CD4-positive, alpha-beta T cell (primary cell): ENCODE measurements at regions not wholly inside any gene's neighbourhood (a gene's known extent, or its start where the extent isn't known, plus 50 kb on each side); places are given as distances from the start of the nearest gene placed in this dataset.

Source experiments
- ATAC-seq: fragments of 200-7000 bp; cut with Tn5 transposase; one replicate; pipeline ENCODE4 v1.10.0; 2022; ENCODE audit warnings: mild to moderate bottlenecking; ENCODE audit not compliant: poor library complexity
- CTCF ChIA-PET: fragments of 350-600 bp; sonication (Branson Sonifier 250); formaldehyde crosslinking; loops from one replicate; lab custom pipeline; 2021; ENCODE audit warnings: antibody characterized with exemption, inconsistent platforms; lab: Charles Lee
- POLR2A ChIA-PET: fragments of 350-600 bp; sonication (Branson Sonifier 250); formaldehyde crosslinking; loops from one replicate; lab custom pipeline; 2021; ENCODE audit warnings: antibody characterized with exemption, inconsistent platforms; lab: Charles Lee
- DNase-seq, 14 experiments: peaks; one replicate each; pipeline ENCODE4 v3.0.0-alpha.2; 2013 to 2020; ENCODE audit warnings: mixed read lengths in 2 of 14
- H3K27ac ChIP-seq, 2 donors: one replicate each; pipeline versions ENCODE4 v1.5.1 to v1.7.0; 2013; ENCODE audit warnings: low read length in 2 of 2, low read depth in 1 of 2, mild to moderate bottlenecking in 1 of 2
- H3K27me3 ChIP-seq, 2 experiments: 1 replicate in 1 of 2; 2 replicates in 1 of 2; pipeline versions ENCODE4 v1.6.1 to v1.7.0; 2013; ENCODE audit warnings: low read length in 2 of 2, control low read depth in 1 of 2, mild to moderate bottlenecking in 1 of 2, moderate library complexity in 1 of 2; ENCODE audit not compliant: insufficient read depth in 2 of 2, control insufficient read depth in 1 of 2
- H3K36me3 ChIP-seq: one replicate; pipeline ENCODE4 v1.6.1; 2013; ENCODE audit warnings: low read length, control low read depth; ENCODE audit not compliant: insufficient read depth
- H3K4me1 ChIP-seq: one replicate; pipeline ENCODE4 v1.6.1; 2013; ENCODE audit warnings: low read length, control low read depth; ENCODE audit not compliant: insufficient read depth
- H3K4me3 ChIP-seq: one replicate; pipeline ENCODE4 v1.5.1; 2013; ENCODE audit warnings: mild to moderate bottlenecking, low read length, moderate library complexity
- H3K9me3 ChIP-seq, 2 experiments: 1 replicate in 1 of 2; 2 replicates in 1 of 2; pipeline versions ENCODE4 v1.6.1 to v1.7.0; 2013; ENCODE audit warnings: low read length in 2 of 2, mild to moderate bottlenecking in 2 of 2, control low read depth in 1 of 2, moderate library complexity in 1 of 2; ENCODE audit not compliant: control insufficient read depth in 1 of 2, insufficient read depth in 1 of 2
- H3K27ac Mint-ChIP-seq: one replicate; pipeline ENCODE4 v1.8.0; 2020; ENCODE audit warnings: mixed read lengths
- H3K27me3 Mint-ChIP-seq: one replicate; pipeline ENCODE4 v1.8.0; 2021; ENCODE audit warnings: mixed read lengths
- H3K36me3 Mint-ChIP-seq: one replicate; pipeline ENCODE4 v1.8.0; 2021; ENCODE audit warnings: low read depth, mixed read lengths
- H3K4me1 Mint-ChIP-seq: one replicate; pipeline ENCODE4 v1.8.0; 2021; ENCODE audit warnings: low read depth, mixed read lengths
- H3K4me3 Mint-ChIP-seq: one replicate; pipeline ENCODE4 v1.8.0; 2020; ENCODE audit warnings: mild to moderate bottlenecking, mixed read lengths
- H3K9me3 Mint-ChIP-seq: one replicate; pipeline ENCODE4 v1.8.0; 2020; ENCODE audit warnings: mixed read lengths
- intact Hi-C, 2 experiments: fragments of 100-400 bp; cut with DNase I in 1 of 2; cut with micrococcal nuclease in 1 of 2; formaldehyde crosslinking; loops; one replicate each; pipeline versions ENCODE4 v1.15.1 to v1.9.0; 2023 to 2025; cut with DNase I, micrococcal nuclease
- TF ChIP-seq, protein P1 (sequence below): fragments of 200-600 bp; IDR thresholded peaks from one replicate; pipeline ENCODE4 v1.8.0; 2022; ENCODE audit warnings: antibody characterized with exemption, mild to moderate bottlenecking

DNA sequence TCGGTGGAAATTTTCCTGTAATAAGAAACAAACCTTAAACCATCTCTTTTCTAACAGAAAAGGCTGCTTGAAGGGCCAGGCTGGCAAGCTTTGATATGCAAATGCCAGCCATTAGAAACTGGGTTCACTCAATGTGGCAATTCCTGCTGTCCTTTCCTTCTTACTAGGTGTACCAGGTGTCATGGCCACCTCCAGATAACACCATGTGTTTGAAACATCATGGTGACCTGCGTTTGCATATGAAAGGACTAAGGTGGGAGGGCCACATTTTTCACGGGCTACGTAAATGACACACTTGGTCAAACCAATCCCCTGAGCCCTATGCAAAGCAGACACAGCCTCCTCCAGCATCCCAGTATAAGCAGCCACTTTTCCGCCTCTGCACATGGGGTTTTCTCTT, 789.1 kb upstream of the SLITRK5 start:
- DNase-seq (no peak), ATAC-seq (no peak)
- TF ChIP-seq, protein P1, sequence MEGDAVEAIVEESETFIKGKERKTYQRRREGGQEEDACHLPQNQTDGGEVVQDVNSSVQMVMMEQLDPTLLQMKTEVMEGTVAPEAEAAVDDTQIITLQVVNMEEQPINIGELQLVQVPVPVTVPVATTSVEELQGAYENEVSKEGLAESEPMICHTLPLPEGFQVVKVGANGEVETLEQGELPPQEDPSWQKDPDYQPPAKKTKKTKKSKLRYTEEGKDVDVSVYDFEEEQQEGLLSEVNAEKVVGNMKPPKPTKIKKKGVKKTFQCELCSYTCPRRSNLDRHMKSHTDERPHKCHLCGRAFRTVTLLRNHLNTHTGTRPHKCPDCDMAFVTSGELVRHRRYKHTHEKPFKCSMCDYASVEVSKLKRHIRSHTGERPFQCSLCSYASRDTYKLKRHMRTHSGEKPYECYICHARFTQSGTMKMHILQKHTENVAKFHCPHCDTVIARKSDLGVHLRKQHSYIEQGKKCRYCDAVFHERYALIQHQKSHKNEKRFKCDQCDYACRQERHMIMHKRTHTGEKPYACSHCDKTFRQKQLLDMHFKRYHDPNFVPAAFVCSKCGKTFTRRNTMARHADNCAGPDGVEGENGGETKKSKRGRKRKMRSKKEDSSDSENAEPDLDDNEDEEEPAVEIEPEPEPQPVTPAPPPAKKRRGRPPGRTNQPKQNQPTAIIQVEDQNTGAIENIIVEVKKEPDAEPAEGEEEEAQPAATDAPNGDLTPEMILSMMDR = no peak
- intact Hi-C loops = no loop called here
- no peaks in the 10 kb centered on the region for H3K36me3 ChIP-seq
- peaks cover 0 to 4% of the 10 kb centered on the region in 2 experiments for H3K9me3 ChIP-seq
- POLR2A ChIA-PET = no interaction called here
- no peak overlapping the region for H3K27ac ChIP-seq
- H3K4me1 ChIP-seq = no peaks in the 10 kb centered on the region
- Mint-ChIP-seq H3K4me3 (no peak overlapping the region), H3K4me1 (peaks cover 7% of the 10 kb centered on the region), H3K9me3 (no peaks in the 10 kb centered on the region), H3K36me3 (no peaks in the 10 kb centered on the region), H3K27me3 (no peaks in the 10 kb centered on the region), H3K27ac (no peak overlapping the region)
- CTCF ChIA-PET = no interaction called here
- H3K4me3 ChIP-seq = no peak overlapping the region
- H3K27me3 ChIP-seq = no peaks in the 10 kb centered on the region

DNA sequence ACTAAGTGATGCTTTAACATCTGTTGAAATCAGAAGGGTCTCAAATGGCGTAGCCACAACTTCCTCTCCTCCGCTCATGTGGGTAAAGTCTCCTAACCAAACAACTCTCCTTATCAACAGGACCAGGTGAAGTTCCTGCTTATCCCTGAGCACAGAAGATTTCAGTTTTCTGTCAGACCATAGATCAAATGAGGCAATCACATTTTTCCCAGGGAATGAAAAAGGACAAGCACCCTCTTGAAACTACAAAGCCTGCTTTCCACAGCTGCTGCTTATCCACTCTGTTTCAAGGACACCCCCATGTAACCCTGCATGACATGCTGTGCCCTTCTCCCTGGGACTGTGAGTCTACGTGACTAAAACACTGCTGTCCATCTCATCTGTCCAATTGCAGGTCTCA, 788.3 kb upstream of the SLITRK5 start:
- H3K27me3 ChIP-seq = no peaks in the 10 kb centered on the region
- H3K36me3 ChIP-seq = no peaks in the 10 kb centered on the region
- H3K27ac Mint-ChIP-seq = no peak overlapping the region
- intact Hi-C loops = no loop called here
- peaks cover 0 to 4% of the 10 kb centered on the region in 2 experiments for H3K9me3 ChIP-seq
- no peak overlapping the region for H3K27ac ChIP-seq
- ChIA-PET POLR2A (no interaction called here), CTCF (no interaction called here)
- ATAC-seq (no peak), DNase-seq (no peak)
- TF ChIP-seq, protein P1 = no peak
- H3K36me3 Mint-ChIP-seq = no peaks in the 10 kb centered on the region
- H3K4me1 Mint-ChIP-seq = peaks cover 7% of the 10 kb centered on the region
- no peak overlapping the region for H3K4me3 ChIP-seq
- H3K9me3 Mint-ChIP-seq = no peaks in the 10 kb centered on the region
- H3K27me3 Mint-ChIP-seq = no peaks in the 10 kb centered on the region
- H3K4me1 ChIP-seq = no peaks in the 10 kb centered on the region
- no peak overlapping the region for H3K4me3 Mint-ChIP-seq

DNA sequence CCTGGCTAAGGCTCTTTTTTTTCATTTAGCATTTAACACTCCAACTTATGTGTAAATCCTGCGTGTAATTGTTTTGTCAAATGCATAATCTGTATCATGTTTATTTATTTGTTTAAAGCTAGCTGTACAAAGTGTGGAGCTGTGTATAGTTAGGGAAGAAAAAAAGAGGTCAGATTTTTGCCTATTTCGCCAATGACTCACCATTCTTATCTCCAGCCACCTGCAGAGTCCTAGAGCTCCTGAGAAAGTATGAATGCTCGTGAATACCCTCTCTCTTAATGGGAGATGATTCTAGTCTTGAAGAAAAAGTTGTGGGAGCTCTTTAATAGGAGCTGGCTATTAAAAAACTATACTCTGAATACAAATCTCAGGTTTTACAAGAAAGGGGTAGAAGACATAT, 778.8 kb upstream of the SLITRK5 start:
- TF ChIP-seq, protein P1 = no peak
- POLR2A ChIA-PET = no interaction called here

More for the DNA sequence above, 778.8 kb upstream of the SLITRK5 start:
- no peak overlapping the region for H3K27ac Mint-ChIP-seq
- no peak for DNase-seq
- intact Hi-C loops = no loop called here
- peaks cover 2% of the 10 kb centered on the region for H3K9me3 Mint-ChIP-seq
- H3K4me3 Mint-ChIP-seq = no peak overlapping the region
- no peaks in the 10 kb centered on the region for H3K27me3 Mint-ChIP-seq
- H3K27me3 ChIP-seq = no peaks in the 10 kb centered on the region
- ATAC-seq = no peak
- no peak overlapping the region for H3K4me3 ChIP-seq
- no peaks in the 10 kb centered on the region for H3K36me3 ChIP-seq
- no peak overlapping the region for H3K27ac ChIP-seq
- no peaks in the 10 kb centered on the region for H3K36me3 Mint-ChIP-seq
- no peaks in the 10 kb centered on the region for H3K4me1 Mint-ChIP-seq
- no peaks in the 10 kb centered on the region for H3K4me1 ChIP-seq
- peaks cover 0 to 10% of the 10 kb centered on the region in 2 experiments for H3K9me3 ChIP-seq
- CTCF ChIA-PET = no interaction called here
